GM06990 (cell line): ENCODE measurements at regions not wholly inside any gene's neighbourhood (a gene's known extent, or its start where the extent isn't known, plus 50 kb on each side); places are given as distances from the start of the nearest gene placed in this dataset.

ENCODE experiments used
- DNase-seq: peaks from one replicate; pipeline ENCODE4 v3.0.0-alpha.2; 2011; ENCODE audit not compliant: insufficient read length; ENCODE audit errors: extremely low read depth
- H3K27me3 ChIP-seq: replicated peaks from 2 replicates; pipeline ENCODE4 v1.6.0; 2011; ENCODE audit warnings: low read length; ENCODE audit not compliant: control insufficient read depth, insufficient read depth
- H3K36me3 ChIP-seq: 2 replicates; pipeline ENCODE4 v1.5.1; 2011; ENCODE audit warnings: low read length; ENCODE audit not compliant: control insufficient read depth, insufficient read depth
- H3K4me3 ChIP-seq: replicated peaks from 2 replicates; pipeline ENCODE4 v1.5.1; 2011; ENCODE audit warnings: low read depth, mild to moderate bottlenecking, control low read depth, low read length
- TF ChIP-seq, protein P1 (sequence below): IDR thresholded peaks from 2 replicates; pipeline ENCODE4 v1.5.1; 2011; ENCODE audit warnings: low read length, control low read depth, mild to moderate bottlenecking, inconsistent platforms; ENCODE audit not compliant: insufficient read depth, poor library complexity, severe bottlenecking

DNA sequence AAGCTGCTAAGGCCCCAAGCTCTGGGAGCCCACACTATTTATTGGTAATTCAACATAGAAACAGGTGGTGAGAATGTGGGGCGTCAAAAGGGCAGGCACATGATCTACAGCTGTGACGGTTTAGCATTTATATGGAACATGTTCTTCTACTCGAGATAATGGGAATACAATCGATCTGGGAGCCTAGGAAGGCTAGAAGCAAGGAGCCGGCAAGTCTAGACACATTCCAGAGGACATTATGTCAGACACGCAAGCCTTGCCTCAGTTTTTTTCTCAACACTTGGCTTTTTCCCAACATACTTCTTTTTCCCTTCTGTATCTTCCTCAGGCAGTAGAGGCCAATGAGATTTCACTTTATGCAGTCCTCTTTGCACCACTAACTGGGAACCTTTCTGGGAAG is 315.7 kb upstream of the SLITRK5 start:
- DNase-seq = no peak

DNA sequence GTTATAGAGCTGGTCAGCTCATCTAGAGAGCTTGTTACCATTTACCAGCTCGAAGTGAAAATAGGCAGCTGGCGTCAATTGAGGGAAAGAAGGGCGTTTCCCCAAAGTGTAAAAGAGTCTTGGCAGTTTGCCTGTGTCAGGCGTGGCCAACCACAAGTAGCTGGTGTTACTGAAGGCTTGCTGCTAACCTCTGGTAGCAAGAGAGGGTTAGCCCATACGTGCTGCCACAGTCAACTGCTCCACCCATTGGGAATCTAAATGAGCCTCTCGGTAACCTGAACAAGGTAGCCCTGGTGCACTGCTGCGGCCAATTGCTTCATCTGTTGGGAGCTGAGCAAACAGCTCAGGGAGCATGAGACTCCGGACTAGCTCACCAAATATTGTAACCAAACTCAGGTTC is 314.9 kb upstream of the SLITRK5 start:
- Histone ChIP-seq H3K36me3 (no peaks in the 10 kb centered on the region), H3K27me3 (no peaks in the 10 kb centered on the region), H3K4me3 (no peak overlapping the region)
- no peak for DNase-seq
- TF ChIP-seq, protein P1, sequence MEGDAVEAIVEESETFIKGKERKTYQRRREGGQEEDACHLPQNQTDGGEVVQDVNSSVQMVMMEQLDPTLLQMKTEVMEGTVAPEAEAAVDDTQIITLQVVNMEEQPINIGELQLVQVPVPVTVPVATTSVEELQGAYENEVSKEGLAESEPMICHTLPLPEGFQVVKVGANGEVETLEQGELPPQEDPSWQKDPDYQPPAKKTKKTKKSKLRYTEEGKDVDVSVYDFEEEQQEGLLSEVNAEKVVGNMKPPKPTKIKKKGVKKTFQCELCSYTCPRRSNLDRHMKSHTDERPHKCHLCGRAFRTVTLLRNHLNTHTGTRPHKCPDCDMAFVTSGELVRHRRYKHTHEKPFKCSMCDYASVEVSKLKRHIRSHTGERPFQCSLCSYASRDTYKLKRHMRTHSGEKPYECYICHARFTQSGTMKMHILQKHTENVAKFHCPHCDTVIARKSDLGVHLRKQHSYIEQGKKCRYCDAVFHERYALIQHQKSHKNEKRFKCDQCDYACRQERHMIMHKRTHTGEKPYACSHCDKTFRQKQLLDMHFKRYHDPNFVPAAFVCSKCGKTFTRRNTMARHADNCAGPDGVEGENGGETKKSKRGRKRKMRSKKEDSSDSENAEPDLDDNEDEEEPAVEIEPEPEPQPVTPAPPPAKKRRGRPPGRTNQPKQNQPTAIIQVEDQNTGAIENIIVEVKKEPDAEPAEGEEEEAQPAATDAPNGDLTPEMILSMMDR = no peak

More for the DNA sequence above, 315.7 kb upstream of the SLITRK5 start:
- no peaks in the 10 kb centered on the region for H3K27me3 ChIP-seq
- TF ChIP-seq, protein P1 = no peak
- H3K4me3 ChIP-seq = no peak overlapping the region
- H3K36me3 ChIP-seq = no peaks in the 10 kb centered on the region

DNA sequence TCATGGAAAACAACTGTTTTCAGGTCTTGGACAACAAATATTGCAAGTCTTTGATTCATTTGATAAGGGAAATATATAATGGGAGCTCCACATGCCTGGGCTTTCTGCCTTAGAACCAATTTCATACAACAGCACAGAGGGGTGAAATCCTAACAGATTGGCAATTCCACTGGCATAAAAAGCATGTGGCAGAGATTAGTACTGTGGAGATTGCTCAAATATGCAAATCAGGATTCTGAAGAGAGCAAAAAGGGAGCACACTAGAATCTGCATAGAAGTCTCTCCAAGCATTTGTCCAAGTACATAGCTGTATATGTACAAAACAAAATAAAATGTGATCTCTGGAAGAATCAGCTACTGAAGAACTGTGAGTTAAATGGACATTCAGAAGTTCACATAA is 312.9 kb upstream of the SLITRK5 start:
- Histone ChIP-seq H3K36me3 (no peaks in the 10 kb centered on the region), H3K4me3 (no peak overlapping the region), H3K27me3 (no peaks in the 10 kb centered on the region)
- TF ChIP-seq, protein P1 = no peak
- no peak for DNase-seq

DNA sequence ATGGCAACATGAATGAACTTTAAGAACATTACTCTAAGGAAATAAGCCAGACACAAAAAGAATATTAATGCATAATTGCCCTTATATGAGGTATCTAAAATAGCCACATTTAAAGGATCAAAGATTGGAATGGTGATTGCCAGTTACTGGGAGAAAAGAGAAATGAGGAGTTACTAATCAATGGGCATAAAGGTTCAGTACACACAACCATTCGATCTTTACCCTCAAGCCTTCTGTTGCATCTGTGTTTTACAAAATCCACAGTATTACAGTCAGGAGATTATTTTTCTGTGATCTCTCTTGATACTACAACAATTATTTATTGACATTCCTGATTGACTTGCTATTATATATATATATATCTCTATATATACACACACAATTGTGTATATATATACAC is 310.0 kb upstream of the SLITRK5 start:
- TF ChIP-seq, protein P1 = no peak
- Histone ChIP-seq H3K27me3 (no peaks in the 10 kb centered on the region), H3K36me3 (no peaks in the 10 kb centered on the region), H3K4me3 (no peak overlapping the region)
- DNase-seq = no peak

DNA sequence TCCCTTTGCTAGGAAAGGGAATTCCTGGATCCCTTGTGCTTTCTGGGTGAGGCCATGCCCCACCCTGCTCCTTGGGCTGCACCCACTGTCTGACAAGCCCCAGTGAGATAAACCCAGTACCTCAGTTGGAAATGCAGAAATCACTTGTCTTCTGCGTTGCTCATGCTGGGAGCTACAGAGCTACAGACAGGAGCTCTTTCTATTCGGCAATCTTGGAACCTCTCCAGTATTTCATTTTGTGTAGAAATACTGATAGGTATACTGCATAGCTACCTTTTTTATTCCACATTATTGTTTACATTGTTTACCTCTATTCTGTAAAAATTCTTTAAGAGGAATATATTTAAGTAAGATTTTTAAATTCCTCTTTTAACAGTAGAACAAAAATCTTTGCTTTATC is 302.5 kb upstream of the SLITRK5 start:
- DNase-seq = no peak
- H3K27me3 ChIP-seq = no peaks in the 10 kb centered on the region
- TF ChIP-seq, protein P1 = no peak
- H3K4me3 ChIP-seq = no peak overlapping the region
- H3K36me3 ChIP-seq = no peaks in the 10 kb centered on the region

DNA sequence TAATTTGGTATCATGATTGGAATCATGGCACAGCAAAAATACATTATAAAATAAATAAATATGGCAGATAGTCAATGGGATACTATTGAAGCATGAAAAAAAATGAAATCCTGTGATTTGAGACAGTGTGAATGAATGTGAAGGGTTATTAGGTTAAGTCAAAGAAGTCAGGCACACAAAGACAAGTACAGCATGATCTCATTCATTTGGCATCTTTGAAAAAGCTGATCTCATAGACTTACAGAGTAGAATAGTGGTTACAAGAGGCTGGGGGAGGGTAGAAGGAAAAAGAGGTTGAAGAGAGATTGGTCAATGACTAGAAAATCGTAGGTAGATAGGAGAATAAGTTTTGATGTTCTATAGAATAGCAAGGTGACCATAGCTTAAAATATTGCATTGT is 295.1 kb upstream of the SLITRK5 start:
- no peak for DNase-seq
- no peak overlapping the region for H3K4me3 ChIP-seq
- H3K27me3 ChIP-seq = no peaks in the 10 kb centered on the region
- H3K36me3 ChIP-seq = no peaks in the 10 kb centered on the region
- TF ChIP-seq, protein P1 = no peak
